ENCODE measurements at regions not wholly inside any gene's neighbourhood (a gene's known extent, or its start where the extent isn't known, plus 50 kb on each side); places are given as distances from the start of the nearest gene placed in this dataset.

GRCh38 chr10:128982616-128982915 lies 484.5 kb upstream of the MGMT start:
- H3K4me3 ChIP-seq (ENCODE audit: low read depth, low read length), result no peak overlapping the region
- peaks cover 3% of the 10 kb centered on the region; the same call in 1 of the 2 replicates for H3K9me3 ChIP-seq (ENCODE audit: control insufficient read depth, insufficient read depth, low read depth, low read length)
- no peak overlapping the region for H3K27ac ChIP-seq (ENCODE audit: low read depth, low read length)
- H3K36me3 ChIP-seq (ENCODE audit: control insufficient read depth, insufficient read depth, low read length), result no peaks in the 10 kb centered on the region
- no peaks in the 10 kb centered on the region for H3K27me3 ChIP-seq (ENCODE audit: control insufficient read depth, insufficient read depth, low read length)
- H3K4me1 ChIP-seq (ENCODE audit: control insufficient read depth, insufficient read depth, low read length), result no peaks in the 10 kb centered on the region
- H3K9ac ChIP-seq (ENCODE audit: low read length), result no peak overlapping the region

- Histone ChIP-seq H3K4me3 (ENCODE audit: low read depth, low read length) (no peak overlapping the region), H3K27me3 (ENCODE audit: control insufficient read depth, insufficient read depth, low read length) (no peaks in the 10 kb centered on the region), H3K36me3 (ENCODE audit: control insufficient read depth, insufficient read depth, low read length) (no peaks in the 10 kb centered on the region), H3K9ac (ENCODE audit: low read length) (no peak overlapping the region), H3K4me1 (ENCODE audit: control insufficient read depth, insufficient read depth, low read length) (no peaks in the 10 kb centered on the region), H3K9me3 (ENCODE audit: control insufficient read depth, insufficient read depth, low read depth, low read length) (peaks cover 9% of the 10 kb centered on the region; the same call in 1 of the 2 replicates), H3K27ac (ENCODE audit: low read depth, low read length) (no peak overlapping the region)
Observed at GRCh38 chr10:128985036-128985435, 482.0 kb upstream of the MGMT start.

GRCh38 chr10:128990986-128991385 lies 476.1 kb upstream of the MGMT start:
- Histone ChIP-seq H3K9ac (ENCODE audit: low read length) (no peak overlapping the region), H3K27ac (ENCODE audit: low read depth, low read length) (no peak overlapping the region)

GRCh38 chr10:128992770-128993169 lies 474.3 kb upstream of the MGMT start:
- Histone ChIP-seq H3K36me3 (ENCODE audit: control insufficient read depth, insufficient read depth, low read length) (no peaks in the 10 kb centered on the region), H3K27ac (ENCODE audit: low read depth, low read length) (no peak overlapping the region), H3K4me1 (ENCODE audit: control insufficient read depth, insufficient read depth, low read length) (no peaks in the 10 kb centered on the region), H3K27me3 (ENCODE audit: control insufficient read depth, insufficient read depth, low read length) (no peaks in the 10 kb centered on the region), H3K9me3 (ENCODE audit: control insufficient read depth, insufficient read depth, low read depth, low read length) (peaks cover 4% of the 10 kb centered on the region; the same call in 1 of the 2 replicates), H3K9ac (ENCODE audit: low read length) (no peak overlapping the region), H3K4me3 (ENCODE audit: low read depth, low read length) (no peak overlapping the region)

More at GRCh38 chr10:128990986-128991385, 476.1 kb upstream of the MGMT start:
- Histone ChIP-seq H3K27me3 (ENCODE audit: control insufficient read depth, insufficient read depth, low read length) (no peaks in the 10 kb centered on the region), H3K4me3 (ENCODE audit: low read depth, low read length) (no peak overlapping the region), H3K36me3 (ENCODE audit: control insufficient read depth, insufficient read depth, low read length) (no peaks in the 10 kb centered on the region), H3K9me3 (ENCODE audit: control insufficient read depth, insufficient read depth, low read depth, low read length) (peaks cover 9% of the 10 kb centered on the region; the same call in 1 of the 2 replicates), H3K4me1 (ENCODE audit: control insufficient read depth, insufficient read depth, low read length) (no peaks in the 10 kb centered on the region)

- no peaks in the 10 kb centered on the region for H3K9me3 ChIP-seq (ENCODE audit: control insufficient read depth, insufficient read depth, low read depth, low read length)
- no peaks in the 10 kb centered on the region for H3K4me1 ChIP-seq (ENCODE audit: control insufficient read depth, insufficient read depth, low read length)
Observed at GRCh38 chr10:128993443-128993842, 473.6 kb upstream of the MGMT start.

GRCh38 chr10:128993911-128994538 lies 473.0 kb upstream of the MGMT start:
- no peaks in the 10 kb centered on the region for H3K9me3 ChIP-seq (ENCODE audit: control insufficient read depth, insufficient read depth, low read depth, low read length)
- no peak overlapping the region for H3K9ac ChIP-seq (ENCODE audit: low read length)
- H3K27ac ChIP-seq (ENCODE audit: low read depth, low read length), result no peak overlapping the region
- no peak overlapping the region for H3K4me3 ChIP-seq (ENCODE audit: low read depth, low read length)
- H3K27me3 ChIP-seq (ENCODE audit: control insufficient read depth, insufficient read depth, low read length), result no peaks in the 10 kb centered on the region
- H3K36me3 ChIP-seq (ENCODE audit: control insufficient read depth, insufficient read depth, low read length), result no peaks in the 10 kb centered on the region
- no peaks in the 10 kb centered on the region for H3K4me1 ChIP-seq (ENCODE audit: control insufficient read depth, insufficient read depth, low read length)

More at GRCh38 chr10:128993443-128993842, 473.6 kb upstream of the MGMT start:
- Histone ChIP-seq H3K4me3 (ENCODE audit: low read depth, low read length) (no peak overlapping the region), H3K27ac (ENCODE audit: low read depth, low read length) (no peak overlapping the region), H3K36me3 (ENCODE audit: control insufficient read depth, insufficient read depth, low read length) (no peaks in the 10 kb centered on the region), H3K9ac (ENCODE audit: low read length) (no peak overlapping the region), H3K27me3 (ENCODE audit: control insufficient read depth, insufficient read depth, low read length) (no peaks in the 10 kb centered on the region)

- H3K27me3 ChIP-seq (ENCODE audit: control insufficient read depth, insufficient read depth, low read length), result no peaks in the 10 kb centered on the region
- H3K4me1 ChIP-seq (ENCODE audit: control insufficient read depth, insufficient read depth, low read length), result no peaks in the 10 kb centered on the region
- H3K9ac ChIP-seq (ENCODE audit: low read length), result no peak overlapping the region
- H3K27ac ChIP-seq (ENCODE audit: low read depth, low read length), result no peak overlapping the region
- H3K4me3 ChIP-seq (ENCODE audit: low read depth, low read length), result no peak overlapping the region
- H3K9me3 ChIP-seq (ENCODE audit: control insufficient read depth, insufficient read depth, low read depth, low read length), result no peaks in the 10 kb centered on the region
- no peaks in the 10 kb centered on the region for H3K36me3 ChIP-seq (ENCODE audit: control insufficient read depth, insufficient read depth, low read length)
Observed at GRCh38 chr10:128994598-128995143, 472.4 kb upstream of the MGMT start.

GRCh38 chr10:128995676-128996075 lies 471.4 kb upstream of the MGMT start:
- no peak overlapping the region for H3K9ac ChIP-seq (ENCODE audit: low read length)
- no peaks in the 10 kb centered on the region for H3K36me3 ChIP-seq (ENCODE audit: control insufficient read depth, insufficient read depth, low read length)
- no peak overlapping the region for H3K4me3 ChIP-seq (ENCODE audit: low read depth, low read length)
- no peaks in the 10 kb centered on the region for H3K27me3 ChIP-seq (ENCODE audit: control insufficient read depth, insufficient read depth, low read length)
- no peaks in the 10 kb centered on the region for H3K4me1 ChIP-seq (ENCODE audit: control insufficient read depth, insufficient read depth, low read length)
- H3K9me3 ChIP-seq (ENCODE audit: control insufficient read depth, insufficient read depth, low read depth, low read length), result no peaks in the 10 kb centered on the region
- H3K27ac ChIP-seq (ENCODE audit: low read depth, low read length), result no peak overlapping the region

GRCh38 chr10:128996092-128996491 lies 470.9 kb upstream of the MGMT start:
- Histone ChIP-seq H3K36me3 (ENCODE audit: control insufficient read depth, insufficient read depth, low read length) (no peaks in the 10 kb centered on the region), H3K4me1 (ENCODE audit: control insufficient read depth, insufficient read depth, low read length) (no peaks in the 10 kb centered on the region), H3K27me3 (ENCODE audit: control insufficient read depth, insufficient read depth, low read length) (no peaks in the 10 kb centered on the region), H3K27ac (ENCODE audit: low read depth, low read length) (no peak overlapping the region), H3K9ac (ENCODE audit: low read length) (no peak overlapping the region), H3K4me3 (ENCODE audit: low read depth, low read length) (no peak overlapping the region), H3K9me3 (ENCODE audit: control insufficient read depth, insufficient read depth, low read depth, low read length) (no peaks in the 10 kb centered on the region)

- Histone ChIP-seq H3K27me3 (ENCODE audit: control insufficient read depth, insufficient read depth, low read length) (no peaks in the 10 kb centered on the region), H3K36me3 (ENCODE audit: control insufficient read depth, insufficient read depth, low read length) (no peaks in the 10 kb centered on the region), H3K4me3 (ENCODE audit: low read depth, low read length) (no peak overlapping the region), H3K4me1 (ENCODE audit: control insufficient read depth, insufficient read depth, low read length) (no peaks in the 10 kb centered on the region), H3K27ac (ENCODE audit: low read depth, low read length) (no peak overlapping the region), H3K9me3 (ENCODE audit: control insufficient read depth, insufficient read depth, low read depth, low read length) (no peaks in the 10 kb centered on the region), H3K9ac (ENCODE audit: low read length) (no peak overlapping the region)
Observed at GRCh38 chr10:128998101-128998805, 468.8 kb upstream of the MGMT start.

GRCh38 chr10:129004398-129004797 lies 462.6 kb upstream of the MGMT start:
- H3K27ac ChIP-seq (ENCODE audit: low read depth, low read length), result no peak overlapping the region
- no peak overlapping the region for H3K4me3 ChIP-seq (ENCODE audit: low read depth, low read length)
- H3K27me3 ChIP-seq (ENCODE audit: control insufficient read depth, insufficient read depth, low read length), result no peaks in the 10 kb centered on the region
- no peaks in the 10 kb centered on the region for H3K36me3 ChIP-seq (ENCODE audit: control insufficient read depth, insufficient read depth, low read length)
- peaks cover 6% of the 10 kb centered on the region; the same call in 1 of the 2 replicates for H3K9me3 ChIP-seq (ENCODE audit: control insufficient read depth, insufficient read depth, low read depth, low read length)
- no peak overlapping the region for H3K9ac ChIP-seq (ENCODE audit: low read length)
- no peaks in the 10 kb centered on the region for H3K4me1 ChIP-seq (ENCODE audit: control insufficient read depth, insufficient read depth, low read length)

Measured in HUES6 (cell line).